Right lobe of liver (tissue), 6 donors: ENCODE measurements at regions not wholly inside any gene's neighbourhood (a gene's known extent, or its start where the extent isn't known, plus 50 kb on each side); places are given as distances from the start of the nearest gene placed in this dataset.

Experiments
- ATAC-seq, 4 donors: fragments of 200-7000 bp; cut with Tn5 transposase; one replicate each; pipeline ENCODE4 v1.9.1; 2020; ENCODE audit warnings: mild to moderate bottlenecking in 4 of 4, moderate library complexity in 4 of 4
- DNase-seq, 3 donors: peaks; one replicate each; pipeline ENCODE4 v3.0.0-alpha.2; 2020
- H3K27ac ChIP-seq, 3 donors: fragments of 200-600 bp; one replicate each; pipeline ENCODE4 v1.8.0; 2022
- H3K27me3 ChIP-seq, 2 donors: fragments of 200-600 bp; one replicate each; pipeline ENCODE4 v1.8.0; 2022
- H3K36me3 ChIP-seq, 4 donors: fragments of 200-600 bp; sonication (generic) in 1 of 4; one replicate each; pipeline versions ENCODE4 v1.5.1 to v1.8.0; 2017 to 2022; ENCODE audit warnings: control low read depth in 1 of 4
- H3K4me1 ChIP-seq, 4 donors: fragments of 200-600 bp; sonication (generic) in 1 of 4; one replicate each; pipeline versions ENCODE4 v1.5.1 to v1.8.0; 2017 to 2022; ENCODE audit warnings: control low read depth in 1 of 4
- H3K4me3 ChIP-seq, 3 donors: fragments of 200-600 bp; one replicate each; pipeline ENCODE4 v1.8.0; 2022
- H3K9me3 ChIP-seq, 4 donors: fragments of 200-600 bp; sonication (generic) in 1 of 4; one replicate each; pipeline versions ENCODE4 v1.5.1 to v1.8.0; 2017 to 2022; ENCODE audit warnings: control low read depth in 1 of 4
- POLR2A ChIP-seq: fragments of 450-650 bp; IDR thresholded peaks from one replicate; pipeline ENCODE4 v1.6.1; 2017; ENCODE audit warnings: antibody characterized with exemption, mild to moderate bottlenecking
- WGBS: methylation state at CpG from one replicate; pipeline ENCODE4 v1.1.6; 2018; ENCODE audit warnings: low coverage, low lambda C conversion rate; ENCODE audit not compliant: insufficient coverage; ENCODE audit errors: missing lambda C conversion rate; 5-methylcytosine and 5-hydroxymethylcytosine counted together
- intact Hi-C, 2 donors: fragments of 100-400 bp; cut with DNase I; formaldehyde crosslinking; loops; one replicate each; pipeline versions ENCODE4 v1.11.2 to v1.14.1; 2022
- TF ChIP-seq, protein P1 (sequence below), 4 donors: fragments of 200-600 bp in 3 of 4; fragments of 450-650 bp in 1 of 4; IDR thresholded peaks; one replicate each; pipeline versions ENCODE4 v1.5.1 to v1.8.0; 2016 to 2022; ENCODE audit warnings: antibody characterized with exemption in 4 of 4, mild to moderate bottlenecking in 2 of 4
- donor health status: DM: no; HTN: yes; CAD: no.
- donor health status: DM: no; HTN: no; CAD: no.
- donor health status: DM: no; HTN: no; CAD: no.
- donor health status: DM: no; HTN: yes; CAD: no.
- donor health status: DM: no; HTN: yes; CAD: no.

GRCh38 chr7:125526958-125527357 is 597.3 kb upstream of the POT1 start:
- WGBS = 61% methylated on average over 5 of the region's 5 CpGs
- H3K4me1 ChIP-seq = no peaks in the 10 kb centered on the region
- DNase-seq = no peak
- no peak overlapping the region for H3K4me3 ChIP-seq
- no peaks in the 10 kb centered on the region for H3K9me3 ChIP-seq
- no peaks in the 10 kb centered on the region for H3K36me3 ChIP-seq
- H3K27ac ChIP-seq = no peak overlapping the region
- TF ChIP-seq POLR2A = no peak
- TF ChIP-seq, protein P1, sequence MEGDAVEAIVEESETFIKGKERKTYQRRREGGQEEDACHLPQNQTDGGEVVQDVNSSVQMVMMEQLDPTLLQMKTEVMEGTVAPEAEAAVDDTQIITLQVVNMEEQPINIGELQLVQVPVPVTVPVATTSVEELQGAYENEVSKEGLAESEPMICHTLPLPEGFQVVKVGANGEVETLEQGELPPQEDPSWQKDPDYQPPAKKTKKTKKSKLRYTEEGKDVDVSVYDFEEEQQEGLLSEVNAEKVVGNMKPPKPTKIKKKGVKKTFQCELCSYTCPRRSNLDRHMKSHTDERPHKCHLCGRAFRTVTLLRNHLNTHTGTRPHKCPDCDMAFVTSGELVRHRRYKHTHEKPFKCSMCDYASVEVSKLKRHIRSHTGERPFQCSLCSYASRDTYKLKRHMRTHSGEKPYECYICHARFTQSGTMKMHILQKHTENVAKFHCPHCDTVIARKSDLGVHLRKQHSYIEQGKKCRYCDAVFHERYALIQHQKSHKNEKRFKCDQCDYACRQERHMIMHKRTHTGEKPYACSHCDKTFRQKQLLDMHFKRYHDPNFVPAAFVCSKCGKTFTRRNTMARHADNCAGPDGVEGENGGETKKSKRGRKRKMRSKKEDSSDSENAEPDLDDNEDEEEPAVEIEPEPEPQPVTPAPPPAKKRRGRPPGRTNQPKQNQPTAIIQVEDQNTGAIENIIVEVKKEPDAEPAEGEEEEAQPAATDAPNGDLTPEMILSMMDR (IDR thresholded peaks at IDR 0.05) = no peak
- intact Hi-C loops = no loop called here
- ATAC-seq = no peak
- H3K27me3 ChIP-seq = no peaks in the 10 kb centered on the region

- Histone ChIP-seq H3K9me3 (no peaks in the 10 kb centered on the region), H3K27me3 (no peaks in the 10 kb centered on the region), H3K4me1 (no peaks in the 10 kb centered on the region), H3K36me3 (no peaks in the 10 kb centered on the region), H3K4me3 (no peak overlapping the region), H3K27ac (no peak overlapping the region)
- WGBS = 60% methylated on average over 1 of the region's 1 CpG
- TF ChIP-seq, protein P1 (IDR thresholded peaks at IDR 0.05) = no peak
- TF ChIP-seq POLR2A = no peak
- ATAC-seq = no peak
- DNase-seq = no peak
- intact Hi-C loops = no loop called here
Observed at GRCh38 chr7:125526092-125526491, 596.5 kb upstream of the POT1 start.

DNA sequence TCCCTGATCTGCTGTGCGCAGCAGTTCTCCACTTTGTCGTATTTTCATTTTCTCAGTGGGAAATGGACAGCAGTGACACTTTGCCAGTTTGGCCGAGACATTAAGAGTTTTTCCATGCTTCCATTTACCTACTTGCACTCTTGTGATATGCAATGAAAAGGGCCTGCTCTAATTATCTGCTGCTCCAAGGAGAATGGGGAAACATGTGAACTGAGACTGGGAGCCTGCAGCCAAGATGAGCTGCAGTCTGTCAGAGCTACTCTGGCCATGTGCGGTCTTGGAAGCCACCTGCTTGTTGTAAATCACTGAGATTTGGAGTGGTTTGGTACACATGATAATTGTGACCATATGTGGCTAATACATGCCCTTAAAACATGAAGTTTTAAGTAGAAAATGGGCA is 586.6 kb upstream of the POT1 start:
- TF ChIP-seq, protein P1 (IDR thresholded peaks at IDR 0.05) = no peak
- no peak for TF ChIP-seq POLR2A
- WGBS = 64% methylated on average over 4 of the region's 4 CpGs
- no peak overlapping the region for H3K4me3 ChIP-seq
- no peaks in the 10 kb centered on the region for H3K9me3 ChIP-seq
- DNase-seq = no peak
- no peaks in the 10 kb centered on the region for H3K36me3 ChIP-seq
- H3K27me3 ChIP-seq = no peaks in the 10 kb centered on the region
- no peaks in the 10 kb centered on the region for H3K4me1 ChIP-seq
- no peak for ATAC-seq
- no peak overlapping the region for H3K27ac ChIP-seq
- intact Hi-C loops = no loop called here

DNA sequence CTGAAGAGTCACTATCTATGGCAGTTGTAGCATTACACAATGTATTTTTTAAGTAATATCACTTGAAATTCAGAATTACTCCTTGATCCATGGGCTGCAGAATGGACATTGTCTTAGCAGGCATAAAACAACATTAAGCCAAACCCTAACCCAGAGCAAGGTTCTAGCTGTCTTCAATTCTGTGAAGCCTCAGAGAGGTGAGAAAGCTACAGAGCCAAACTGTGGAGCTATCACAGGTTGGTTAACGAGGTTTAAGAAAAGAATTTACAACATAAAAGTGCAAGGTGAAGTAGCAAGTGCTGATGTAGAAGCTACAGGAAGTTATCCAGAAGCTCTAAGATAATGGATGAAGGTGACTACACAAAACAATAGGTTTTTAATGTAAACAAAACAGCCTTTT is 582.7 kb upstream of the POT1 start:
- no peak for ATAC-seq
- TF ChIP-seq, protein P1 (IDR thresholded peaks at IDR 0.05) = no peak
- no peak for TF ChIP-seq POLR2A
- no peak overlapping the region for H3K27ac ChIP-seq
- H3K27me3 ChIP-seq = no peaks in the 10 kb centered on the region
- H3K9me3 ChIP-seq = no peaks in the 10 kb centered on the region
- no peaks in the 10 kb centered on the region for H3K4me1 ChIP-seq
- 25% methylated on average over 1 of the region's 1 CpG for WGBS
- no peaks in the 10 kb centered on the region for H3K36me3 ChIP-seq
- intact Hi-C loops = no loop called here
- no peak overlapping the region for H3K4me3 ChIP-seq
- no peak for DNase-seq

- Histone ChIP-seq H3K27me3 (no peaks in the 10 kb centered on the region), H3K4me1 (no peaks in the 10 kb centered on the region), H3K9me3 (no peaks in the 10 kb centered on the region), H3K27ac (no peak overlapping the region), H3K4me3 (no peak overlapping the region), H3K36me3 (no peaks in the 10 kb centered on the region)
- ATAC-seq (no peak), DNase-seq (no peak)
- TF ChIP-seq, protein P1 (IDR thresholded peaks at IDR 0.05) = no peak
- no peak for TF ChIP-seq POLR2A
- intact Hi-C loops = no loop called here
- 65% methylated on average over 5 of the region's 5 CpGs for WGBS
Observed at GRCh38 chr7:125511310-125511709, 581.7 kb upstream of the POT1 start.
